B cell (primary cell): ENCODE measurements at regions not wholly inside any gene's neighbourhood (a gene's known extent, or its start where the extent isn't known, plus 50 kb on each side); places are given as distances from the start of the nearest gene placed in this dataset.

Source experiments
- ATAC-seq: fragments of 200-7000 bp; cut with Tn5 transposase; one replicate; pipeline ENCODE4 v1.10.0; 2021; ENCODE audit warnings: low read depth, mild to moderate bottlenecking, moderate number of reproducible peaks, moderate library complexity
- CTCF ChIA-PET: fragments of 350-600 bp; sonication (Branson Sonifier 250); formaldehyde crosslinking; loops from one replicate; lab custom pipeline; 2021; ENCODE audit warnings: antibody characterized with exemption, inconsistent platforms; lab: Charles Lee
- POLR2A ChIA-PET: fragments of 350-600 bp; sonication (Branson Sonifier 250); formaldehyde crosslinking; loops from one replicate; lab custom pipeline; 2021; ENCODE audit warnings: antibody characterized with exemption; lab: Charles Lee
- DNase-seq: peaks from one replicate; pipeline ENCODE4 v3.0.0; 2013
- H2AFZ ChIP-seq: 2 replicates; pipeline ENCODE4 v1.6.1; 2012; ENCODE audit warnings: mild to moderate bottlenecking, low read depth, low read length; ENCODE audit not compliant: insufficient read depth, poor library complexity, severe bottlenecking
- H3K27ac ChIP-seq, 2 donors: 1 replicate in 1 of 2; 2 replicates in 1 of 2; pipeline ENCODE4 v1.5.1; 2012 to 2013; ENCODE audit warnings: low read length in 2 of 2, mild to moderate bottlenecking in 2 of 2, moderate library complexity in 1 of 2
- H3K27me3 ChIP-seq, 4 experiments: fragments of 200-600 bp in 1 of 4; sonication (generic) in 1 of 4; replicated peaks in 1 of 4; 1 replicate in 2 of 4; 2 replicates in 2 of 4; pipeline versions ENCODE4 v1.6.1 to v1.7.0; 2013 to 2016; ENCODE audit warnings: low read length in 3 of 4, mild to moderate bottlenecking in 2 of 4, mixed read lengths in 1 of 4, moderate library complexity in 1 of 4; ENCODE audit not compliant: insufficient read depth in 4 of 4, control insufficient read depth in 3 of 4; ENCODE audit errors: control extremely low read depth in 1 of 4
- H3K36me3 ChIP-seq, 2 experiments: replicated peaks in 1 of 2; 1 replicate in 1 of 2; 2 replicates in 1 of 2; pipeline versions ENCODE4 v1.6.1 to v1.7.1; 2013; ENCODE audit warnings: low read length in 1 of 2; ENCODE audit not compliant: insufficient read depth in 2 of 2, control insufficient read depth in 1 of 2; ENCODE audit errors: control extremely low read depth in 1 of 2, extremely low read depth in 1 of 2
- H3K4me1 ChIP-seq, 2 donors: fragments of 200-600 bp in 1 of 2; sonication (generic) in 1 of 2; 1 replicate in 1 of 2; 2 replicates in 1 of 2; pipeline versions ENCODE4 v1.5.1 to v1.6.1; 2013 to 2017; ENCODE audit warnings: low read length in 2 of 2; ENCODE audit not compliant: control insufficient read depth in 2 of 2, insufficient read depth in 2 of 2
- H3K4me2 ChIP-seq: replicated peaks from 2 replicates; pipeline ENCODE3; 2012; ENCODE audit warnings: mild to moderate bottlenecking, low read depth, low read length; ENCODE audit not compliant: poor library complexity, severe bottlenecking
- H3K4me3 ChIP-seq, 5 experiments: fragments of 200-600 bp in 1 of 5; sonication (generic) in 1 of 5; 1 replicate in 3 of 5; 2 replicates in 2 of 5; pipeline versions ENCODE4 v1.5.1 to v1.7.0; 2011 to 2016; ENCODE audit warnings: low read length in 4 of 5, mild to moderate bottlenecking in 4 of 5, low read depth in 2 of 5, control low read depth in 1 of 5, moderate library complexity in 1 of 5; ENCODE audit not compliant: insufficient read depth in 1 of 5; ENCODE audit errors: control extremely low read depth in 1 of 5, extremely low read depth in 1 of 5
- H3K79me2 ChIP-seq: fragments of 200-600 bp; sonication (generic); one replicate; pipeline ENCODE4 v1.6.0; 2016; ENCODE audit warnings: low read length; ENCODE audit not compliant: control insufficient read depth, insufficient read depth
- H3K9ac ChIP-seq: fragments of 200-600 bp; sonication (generic); 2 replicates; pipeline ENCODE4 v1.6.1; 2017; ENCODE audit warnings: mild to moderate bottlenecking, low read length, moderate library complexity
- H3K9me3 ChIP-seq, 3 donors: one replicate each; pipeline versions ENCODE4 v1.6.1 to v1.7.1; 2013; ENCODE audit warnings: low read length in 2 of 3; ENCODE audit not compliant: control insufficient read depth in 2 of 3, insufficient read depth in 1 of 3; ENCODE audit errors: control extremely low read depth in 1 of 3
- H4K20me1 ChIP-seq: 2 replicates; pipeline ENCODE4 v1.6.0; 2012; ENCODE audit warnings: mild to moderate bottlenecking, low read length; ENCODE audit not compliant: insufficient read depth, control insufficient read depth, poor library complexity, severe bottlenecking
- H3K27ac Mint-ChIP-seq: one replicate; pipeline ENCODE4 v1.8.0; 2021; ENCODE audit warnings: mixed read lengths
- H3K27me3 Mint-ChIP-seq: one replicate; pipeline ENCODE4 v1.8.0; 2021; ENCODE audit warnings: mixed read lengths
- H3K4me1 Mint-ChIP-seq: one replicate; pipeline ENCODE4 v1.8.0; 2021; ENCODE audit warnings: mixed read lengths
- H3K4me3 Mint-ChIP-seq: one replicate; pipeline ENCODE4 v1.8.0; 2021; ENCODE audit warnings: mixed read lengths
- H3K9me3 Mint-ChIP-seq: one replicate; pipeline ENCODE4 v1.8.0; 2022; ENCODE audit warnings: mixed read lengths; ENCODE audit not compliant: insufficient read depth
- EZH2 ChIP-seq: IDR thresholded peaks from 2 replicates; pipeline ENCODE4 v1.6.1; 2012; ENCODE audit warnings: borderline replicate concordance, low read depth, mild to moderate bottlenecking, moderate library complexity, low read length; ENCODE audit not compliant: insufficient read depth, poor library complexity, severe bottlenecking
- WGBS: methylation state at CpG from one replicate; pipeline ENCODE4 v1.1.5; 2013; ENCODE audit warnings: missing lambda C conversion rate; ENCODE audit not compliant: insufficient coverage; 5-methylcytosine and 5-hydroxymethylcytosine counted together
- intact Hi-C: fragments of 100-400 bp; cut with micrococcal nuclease; formaldehyde crosslinking; loops from one replicate; pipeline ENCODE4 v1.10.0; 2022
- TF ChIP-seq, protein P1 (sequence below): fragments of 200-600 bp; IDR thresholded peaks from one replicate; pipeline ENCODE4 v1.8.0; 2022; ENCODE audit warnings: antibody characterized with exemption, mild to moderate bottlenecking

DNA sequence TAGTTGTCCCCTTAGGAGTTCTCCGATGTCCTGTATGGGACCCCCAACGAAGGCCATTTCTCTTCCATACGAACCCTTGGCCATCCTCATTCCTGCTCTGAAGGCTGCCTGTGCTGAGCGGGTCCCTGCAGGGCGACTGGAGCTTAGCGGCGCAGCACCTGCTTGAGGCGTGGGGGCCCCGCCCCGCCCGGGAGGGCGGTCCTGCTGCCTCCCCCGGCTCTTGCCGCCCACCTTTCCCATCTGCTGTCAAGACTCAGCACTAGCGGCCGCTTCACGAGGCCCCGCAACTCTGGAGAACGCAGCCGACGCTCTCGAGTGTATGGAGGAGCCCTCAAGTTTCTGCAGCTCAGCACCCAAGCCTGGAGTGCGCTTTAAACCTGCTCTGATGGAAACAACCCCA is 197.7 kb downstream of the TRIML1 start:
- H3K79me2 ChIP-seq, result no peaks in the 10 kb centered on the region
- Mint-ChIP-seq H3K4me1 (no peaks in the 10 kb centered on the region), H3K27me3 (no peaks in the 10 kb centered on the region), H3K9me3 (peaks cover 10% of the 10 kb centered on the region), H3K4me3 (no peak overlapping the region), H3K27ac (no peak overlapping the region)
- ATAC-seq (no peak), DNase-seq (no peak)
- peaks cover 0 to 22% (median 1%) of the 10 kb centered on the region in 3 donors for H3K9me3 ChIP-seq
- POLR2A ChIA-PET, result no interaction called here
- TF ChIP-seq, protein P1, sequence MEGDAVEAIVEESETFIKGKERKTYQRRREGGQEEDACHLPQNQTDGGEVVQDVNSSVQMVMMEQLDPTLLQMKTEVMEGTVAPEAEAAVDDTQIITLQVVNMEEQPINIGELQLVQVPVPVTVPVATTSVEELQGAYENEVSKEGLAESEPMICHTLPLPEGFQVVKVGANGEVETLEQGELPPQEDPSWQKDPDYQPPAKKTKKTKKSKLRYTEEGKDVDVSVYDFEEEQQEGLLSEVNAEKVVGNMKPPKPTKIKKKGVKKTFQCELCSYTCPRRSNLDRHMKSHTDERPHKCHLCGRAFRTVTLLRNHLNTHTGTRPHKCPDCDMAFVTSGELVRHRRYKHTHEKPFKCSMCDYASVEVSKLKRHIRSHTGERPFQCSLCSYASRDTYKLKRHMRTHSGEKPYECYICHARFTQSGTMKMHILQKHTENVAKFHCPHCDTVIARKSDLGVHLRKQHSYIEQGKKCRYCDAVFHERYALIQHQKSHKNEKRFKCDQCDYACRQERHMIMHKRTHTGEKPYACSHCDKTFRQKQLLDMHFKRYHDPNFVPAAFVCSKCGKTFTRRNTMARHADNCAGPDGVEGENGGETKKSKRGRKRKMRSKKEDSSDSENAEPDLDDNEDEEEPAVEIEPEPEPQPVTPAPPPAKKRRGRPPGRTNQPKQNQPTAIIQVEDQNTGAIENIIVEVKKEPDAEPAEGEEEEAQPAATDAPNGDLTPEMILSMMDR, result no peak
- no peak for TF ChIP-seq EZH2
- CTCF ChIA-PET, result no interaction called here
- no peak overlapping the region for H3K9ac ChIP-seq
- H3K4me3 ChIP-seq, result no peak overlapping the region
- H3K27ac ChIP-seq, result no peak overlapping the region
- intact Hi-C loops, result no loop called here
- H3K36me3 ChIP-seq, result no peaks in the 10 kb centered on the region
- H3K4me1 ChIP-seq, result no peaks in the 10 kb centered on the region
- no peak overlapping the region for H2AFZ ChIP-seq
- no peak overlapping the region for H3K4me2 ChIP-seq
- 94% methylated on average over 17 of the region's 23 CpGs for WGBS
- H4K20me1 ChIP-seq, result no peaks in the 10 kb centered on the region
- H3K27me3 ChIP-seq, result no peaks in the 10 kb centered on the region

DNA sequence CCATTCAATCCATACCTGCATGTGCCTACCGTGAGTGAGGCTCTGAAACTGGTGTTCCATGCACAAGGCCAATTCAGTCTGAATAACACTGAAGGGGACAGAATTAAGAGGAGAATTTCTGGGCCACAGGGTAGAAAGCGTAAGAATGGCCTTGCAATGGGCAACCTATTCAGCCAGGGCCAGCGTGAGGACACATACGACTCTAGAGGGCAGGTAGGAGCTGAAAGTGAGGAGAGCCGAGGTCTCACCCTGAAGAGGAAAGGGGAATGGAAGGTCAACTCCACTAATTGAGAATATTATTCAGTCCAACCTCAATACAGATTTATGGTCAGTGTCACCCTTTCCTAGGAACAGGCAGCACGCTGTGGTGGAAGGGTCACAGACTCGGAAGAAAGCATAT is 202.2 kb downstream of the TRIML1 start:
- H4K20me1 ChIP-seq, result no peaks in the 10 kb centered on the region

More for the DNA sequence above, 202.2 kb downstream of the TRIML1 start:
- intact Hi-C loops, result no loop called here
- WGBS, result 94% methylated on average over 4 of the region's 7 CpGs
- ChIA-PET CTCF (no interaction called here), POLR2A (no interaction called here)
- H3K9me3 Mint-ChIP-seq, result peaks cover 9% of the 10 kb centered on the region
- Histone ChIP-seq H3K79me2 (no peaks in the 10 kb centered on the region), H3K9me3 (peaks cover 0 to 16% (median 0%) of the 10 kb centered on the region in 3 donors), H3K4me2 (no peak overlapping the region), H3K36me3 (no peaks in the 10 kb centered on the region), H3K27ac (no peak overlapping the region), H2AFZ (no peak overlapping the region), H3K9ac (no peak overlapping the region), H3K4me3 (no peak overlapping the region), H3K4me1 (no peaks in the 10 kb centered on the region), H3K27me3 (no peaks in the 10 kb centered on the region)
- no peak for ATAC-seq
- H3K27ac Mint-ChIP-seq, result no peak overlapping the region
- no peak for DNase-seq
- no peaks in the 10 kb centered on the region for H3K4me1 Mint-ChIP-seq
- H3K4me3 Mint-ChIP-seq, result no peak overlapping the region
- TF ChIP-seq, protein P1, result no peak
- TF ChIP-seq EZH2, result no peak
- no peaks in the 10 kb centered on the region for H3K27me3 Mint-ChIP-seq
